Suppressor macrophage treated with lipopolysaccharide for 1 hour (primary cell): ENCODE measurements at regions not wholly inside any gene's neighbourhood (a gene's known extent, or its start where the extent isn't known, plus 50 kb on each side); places are given as distances from the start of the nearest gene placed in this dataset.
A peak's percentile ranks its signal among the peaks of the same experiment; 100 is the strongest.

Source experiments
- DNase-seq, 3 donors: peaks; one replicate each; pipeline ENCODE4 v3.0.0-alpha.2; 2020 to 2022

DNA sequence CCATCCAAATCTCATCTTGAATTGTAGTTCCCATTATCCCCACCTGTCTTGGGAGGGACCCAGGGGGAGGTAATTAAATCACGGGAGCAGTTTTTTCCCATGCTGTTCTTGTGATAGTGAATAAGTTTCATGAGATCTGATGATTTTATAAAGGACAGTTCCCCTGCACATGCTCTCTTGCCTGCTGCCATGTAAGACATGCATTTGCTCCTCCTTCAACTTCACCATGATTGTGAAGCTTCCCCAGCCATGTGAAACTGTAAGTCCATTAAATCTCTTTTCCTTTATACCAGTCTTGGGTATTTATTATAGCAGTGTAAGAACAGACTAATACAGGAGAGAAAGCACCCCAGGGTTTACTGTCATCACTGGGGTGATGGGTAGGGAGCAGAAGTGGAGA is 220.4 kb upstream of the NUDT4 start:
- no peak for DNase-seq

DNA sequence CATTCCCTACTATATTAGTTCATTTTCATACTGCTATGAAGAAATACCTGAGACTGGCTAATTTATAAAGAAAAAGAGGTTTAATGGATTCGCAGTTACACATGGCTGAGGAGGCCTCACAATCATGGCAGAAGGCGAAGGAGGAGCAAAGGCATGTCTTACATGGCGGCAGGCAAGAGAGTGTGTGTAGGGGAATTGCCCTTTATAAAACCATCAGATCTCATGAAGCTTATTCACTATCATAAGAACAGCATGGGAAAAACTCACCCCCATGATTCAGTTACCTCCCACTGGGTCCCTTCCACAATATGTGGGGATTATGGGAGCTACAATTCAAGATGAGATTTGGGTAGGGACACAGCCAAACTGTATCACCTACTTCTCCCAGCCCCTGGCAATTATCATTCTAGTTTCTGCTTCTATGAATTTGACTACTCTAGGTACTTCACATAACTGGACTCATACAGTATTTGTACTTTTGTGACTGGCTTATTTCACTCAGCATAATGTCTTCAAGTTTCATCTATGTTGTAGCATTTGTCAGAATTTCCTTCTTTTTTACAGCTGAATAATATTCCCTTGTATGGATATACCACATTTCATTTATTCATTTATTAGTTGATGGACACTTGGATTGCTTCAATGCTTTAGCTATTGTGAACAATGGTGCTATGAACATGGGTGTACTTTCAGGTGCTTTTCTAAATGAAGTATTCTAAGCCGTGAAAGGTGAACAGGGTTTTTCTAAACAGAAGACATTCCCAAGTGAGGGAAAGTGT is 219.5 kb upstream of the NUDT4 start:
- no peak for DNase-seq

DNA sequence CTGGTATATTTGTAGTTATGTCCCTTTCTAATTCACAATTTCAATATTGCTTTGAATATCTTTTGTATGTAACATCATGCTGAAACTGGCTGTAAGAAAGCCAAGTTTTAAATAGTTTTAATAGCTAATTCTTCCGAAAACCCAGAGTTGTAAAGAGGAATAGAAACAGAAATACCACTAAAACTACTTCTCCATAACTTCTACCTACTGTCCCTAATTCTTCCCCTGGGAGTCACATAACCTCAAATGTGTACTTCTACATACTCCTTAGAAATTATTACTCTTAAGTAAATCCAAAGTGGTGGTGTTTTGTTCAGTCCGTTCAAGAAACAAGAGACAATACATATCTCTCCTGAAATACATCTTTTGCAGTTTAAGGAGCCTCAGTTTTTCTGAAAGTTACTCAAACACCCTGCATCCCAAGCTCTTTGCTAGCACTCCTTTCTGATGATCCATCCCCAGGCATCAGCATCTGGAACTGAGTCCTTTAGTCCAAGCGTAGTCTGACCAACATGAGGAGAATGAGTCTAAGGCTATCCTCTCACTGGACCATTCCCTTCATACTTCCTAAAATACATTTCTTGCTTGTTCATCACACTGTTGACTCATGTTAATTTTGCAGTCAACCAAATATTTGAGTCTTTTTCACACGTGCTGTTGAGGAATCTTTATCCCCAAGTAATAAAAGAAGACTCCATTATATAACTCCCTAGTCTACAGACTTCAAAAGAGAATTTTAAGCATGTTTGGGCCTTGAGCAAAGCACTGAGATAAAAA is 214.3 kb upstream of the NUDT4 start:
- DNase-seq, result peak in 2 of 3 donors; percentile 51 to 69

DNA sequence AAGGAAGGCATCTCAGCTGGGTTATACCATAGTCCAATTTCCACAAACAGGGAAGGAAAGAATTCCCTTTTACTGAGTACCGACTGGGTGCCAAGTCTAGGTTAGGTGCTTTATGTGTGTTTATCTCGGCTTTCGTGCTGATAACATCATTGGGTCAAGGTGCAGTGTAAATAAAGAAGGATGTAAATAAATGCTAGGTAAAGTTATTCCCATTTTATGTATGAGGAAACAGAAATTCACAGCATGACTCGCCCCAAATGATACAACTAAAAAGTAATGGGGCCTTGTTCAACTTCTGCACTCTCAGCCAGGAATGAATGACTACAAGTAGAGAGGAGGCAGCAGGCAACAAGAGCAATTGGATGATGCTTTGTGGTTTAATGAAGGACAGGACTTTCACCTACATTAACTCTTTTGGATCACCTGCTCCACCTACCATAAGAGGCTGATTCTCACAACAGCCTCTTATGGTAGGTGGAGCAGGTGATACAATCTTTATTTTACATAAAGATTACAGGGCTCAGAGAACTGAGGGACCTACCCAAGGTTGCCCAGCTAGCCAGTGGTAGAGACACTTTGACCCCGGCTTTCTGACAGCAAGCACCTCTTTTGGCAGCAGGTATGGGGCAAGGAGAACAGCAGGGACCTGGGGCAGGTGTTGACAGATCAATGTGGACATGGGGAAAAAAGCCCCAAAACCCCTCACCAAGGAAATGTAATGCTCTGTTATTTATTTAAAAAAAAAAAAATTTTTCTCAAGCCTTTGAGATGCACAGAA is 213.4 kb upstream of the NUDT4 start:
- DNase-seq, result no peak

DNA sequence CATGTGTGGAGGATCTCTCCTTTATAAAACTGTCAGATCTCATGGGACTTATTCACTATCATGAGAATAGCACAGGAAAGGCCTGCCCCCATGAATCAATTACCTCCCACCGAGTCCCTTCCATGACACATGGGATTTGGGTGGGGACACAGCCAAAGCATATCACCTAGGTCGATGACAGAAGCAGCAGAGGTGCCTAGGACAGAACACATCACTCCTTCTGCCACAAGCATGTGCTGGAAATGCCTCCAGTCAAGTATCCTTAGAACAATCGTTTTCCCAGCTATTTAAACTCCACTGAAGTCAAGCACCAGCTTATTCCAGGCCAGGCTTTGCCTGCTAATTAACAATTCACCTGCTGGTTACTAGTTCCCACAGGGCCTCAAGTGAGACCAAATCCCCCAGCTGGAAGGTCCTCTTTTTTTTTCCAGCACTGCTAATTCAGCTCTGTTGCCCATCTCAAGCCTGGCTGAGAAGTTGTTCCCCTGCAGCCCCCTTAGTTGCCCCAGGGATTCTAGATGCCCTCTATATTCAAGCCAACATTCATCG is 212.3 kb upstream of the NUDT4 start:
- DNase-seq, result no peak

DNA sequence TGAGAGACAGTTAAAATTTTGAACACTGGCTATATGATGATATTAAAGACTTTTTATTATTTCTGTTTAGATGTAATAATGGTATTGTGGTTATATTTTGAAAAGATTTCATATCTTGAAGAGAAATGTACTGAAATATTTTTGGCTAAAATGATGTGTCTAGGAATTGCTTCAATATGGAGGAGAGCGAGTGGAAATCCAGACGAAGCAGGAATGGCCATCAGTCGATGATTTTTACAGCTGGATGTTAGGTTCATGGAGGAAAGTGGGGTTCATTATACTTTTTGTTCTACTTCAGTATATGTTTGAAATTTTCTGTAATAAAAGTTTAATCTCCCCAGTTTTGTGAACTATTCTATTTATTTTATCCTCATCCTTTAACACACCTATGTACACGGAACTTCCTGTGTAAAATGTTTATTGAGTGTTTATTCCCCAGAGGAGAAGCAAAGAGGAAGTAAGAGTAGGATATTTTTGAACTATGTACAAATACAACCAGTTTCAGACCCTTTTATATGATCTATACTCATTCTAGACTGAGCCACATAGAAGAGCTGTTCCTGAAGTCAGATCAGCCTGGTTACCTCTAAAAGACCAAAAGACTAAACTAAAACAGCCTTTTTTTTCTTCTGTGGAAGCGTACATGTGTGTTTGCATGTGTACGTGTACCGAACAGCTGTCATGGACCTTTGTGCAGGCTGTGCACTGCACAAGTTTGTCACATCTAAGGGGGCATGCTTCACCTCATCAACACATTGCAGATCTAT is 211.0 kb upstream of the NUDT4 start:
- no peak for DNase-seq

DNA sequence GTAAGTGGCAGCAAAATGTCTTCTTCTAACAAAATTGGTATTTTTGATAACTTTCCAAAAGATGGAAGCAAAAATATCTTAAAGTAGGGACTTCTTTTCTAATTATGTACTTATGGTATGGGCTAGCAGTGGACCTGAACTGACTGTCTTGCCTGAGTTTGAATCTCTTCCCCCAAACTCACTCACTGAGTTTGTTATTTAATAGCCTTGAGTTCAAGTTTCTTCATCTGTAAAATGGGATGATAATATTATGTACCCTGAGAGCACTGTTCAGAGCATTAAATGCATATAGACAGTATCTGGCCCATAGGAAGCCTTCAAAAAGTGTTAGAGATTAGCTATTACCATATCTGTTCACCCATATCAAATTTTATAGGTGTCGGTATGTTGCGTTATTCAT is 210.4 kb upstream of the NUDT4 start:
- DNase-seq, result no peak

DNA sequence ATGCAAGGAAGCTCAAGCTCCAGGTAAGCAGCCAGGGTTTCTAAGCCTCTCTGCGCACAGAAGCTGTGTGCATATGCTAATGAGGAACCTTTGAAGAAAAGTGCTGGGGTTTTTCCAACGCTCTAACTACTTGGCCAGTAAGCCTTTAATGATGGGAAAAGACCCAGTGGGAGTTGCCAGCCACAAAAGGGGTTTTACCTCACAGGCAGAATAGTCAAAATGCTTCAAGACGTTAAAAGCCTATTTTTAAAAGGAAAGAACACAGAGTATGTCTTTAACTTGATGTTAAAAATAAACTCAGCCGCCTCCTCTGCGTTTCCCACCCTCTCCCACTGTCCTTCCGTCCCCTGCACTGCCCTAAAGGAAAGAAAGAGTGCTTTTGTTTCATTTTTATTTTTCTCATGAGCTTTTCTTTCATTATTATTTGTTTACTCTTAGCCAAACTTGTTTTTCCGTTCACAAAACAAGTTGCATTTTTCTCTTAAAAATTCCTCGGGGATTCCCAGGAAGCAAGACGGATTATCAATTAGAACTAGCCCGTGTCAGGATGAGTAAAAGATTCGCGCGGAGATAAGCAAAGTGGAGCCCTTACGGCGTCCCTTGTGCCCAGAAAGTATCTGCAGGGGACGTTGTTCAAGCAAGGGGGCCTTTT is 209.8 kb upstream of the NUDT4 start:
- DNase-seq, result peak; percentile 53 to 79 (median 61)

DNA sequence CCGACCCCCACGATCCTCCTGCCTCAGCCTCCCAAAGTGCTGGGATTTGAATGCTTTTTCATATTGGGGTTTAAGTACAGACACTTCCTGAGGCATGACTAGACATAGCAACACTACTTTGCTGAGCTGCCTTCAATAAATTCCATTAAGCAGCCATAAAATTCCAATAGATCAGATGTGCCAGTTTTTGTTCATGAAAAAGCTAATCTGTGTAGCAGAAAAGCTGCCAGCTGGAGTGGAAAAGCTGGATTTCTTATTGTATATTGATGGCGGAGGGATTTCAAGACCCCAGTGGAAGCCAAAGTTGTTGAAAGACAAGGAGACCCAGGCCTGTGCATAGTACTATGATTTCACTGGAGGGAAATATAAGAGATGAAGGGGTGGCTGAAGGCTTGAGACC is 209.0 kb upstream of the NUDT4 start:
- DNase-seq, result no peak

DNA sequence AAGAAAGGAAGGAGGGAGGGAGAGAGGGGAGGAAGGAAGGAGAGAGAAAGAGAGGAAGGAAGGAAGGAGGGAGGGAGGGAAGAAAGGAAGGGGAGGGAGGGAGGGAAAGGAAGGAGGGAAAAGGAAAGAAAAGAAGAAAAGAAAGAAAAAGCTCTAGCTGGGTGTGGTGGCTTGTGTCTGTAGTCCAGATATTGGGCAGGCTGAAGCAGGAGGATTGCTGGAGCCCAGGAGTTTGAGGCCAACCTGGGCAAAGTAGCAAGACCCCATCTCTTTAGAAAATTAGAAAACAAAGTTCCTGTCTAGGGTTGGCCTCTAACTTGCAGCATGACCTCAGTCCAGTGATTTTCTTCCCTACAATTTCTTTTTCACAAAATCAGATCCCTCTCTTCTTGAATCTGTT is 208.2 kb upstream of the NUDT4 start:
- no peak for DNase-seq

DNA sequence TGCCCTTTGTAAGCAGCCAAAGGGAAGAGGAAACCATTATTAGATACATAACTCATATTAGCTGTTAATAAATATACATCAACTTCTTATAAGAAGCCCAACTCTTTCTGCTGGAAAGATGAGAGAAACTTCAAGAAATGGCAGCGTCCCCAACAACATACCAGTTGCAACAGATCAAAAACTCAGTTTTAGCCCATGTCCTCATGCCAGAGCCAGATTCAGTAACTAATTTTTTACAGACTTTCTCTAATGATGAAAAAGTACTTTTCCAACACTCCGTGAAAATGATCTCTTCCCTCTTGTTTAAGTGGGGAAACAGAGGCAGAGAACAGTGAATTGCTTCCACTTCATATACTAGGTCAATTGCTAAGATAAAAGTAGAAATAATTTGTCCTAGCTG is 206.8 kb upstream of the NUDT4 start:
- DNase-seq, result no peak

DNA sequence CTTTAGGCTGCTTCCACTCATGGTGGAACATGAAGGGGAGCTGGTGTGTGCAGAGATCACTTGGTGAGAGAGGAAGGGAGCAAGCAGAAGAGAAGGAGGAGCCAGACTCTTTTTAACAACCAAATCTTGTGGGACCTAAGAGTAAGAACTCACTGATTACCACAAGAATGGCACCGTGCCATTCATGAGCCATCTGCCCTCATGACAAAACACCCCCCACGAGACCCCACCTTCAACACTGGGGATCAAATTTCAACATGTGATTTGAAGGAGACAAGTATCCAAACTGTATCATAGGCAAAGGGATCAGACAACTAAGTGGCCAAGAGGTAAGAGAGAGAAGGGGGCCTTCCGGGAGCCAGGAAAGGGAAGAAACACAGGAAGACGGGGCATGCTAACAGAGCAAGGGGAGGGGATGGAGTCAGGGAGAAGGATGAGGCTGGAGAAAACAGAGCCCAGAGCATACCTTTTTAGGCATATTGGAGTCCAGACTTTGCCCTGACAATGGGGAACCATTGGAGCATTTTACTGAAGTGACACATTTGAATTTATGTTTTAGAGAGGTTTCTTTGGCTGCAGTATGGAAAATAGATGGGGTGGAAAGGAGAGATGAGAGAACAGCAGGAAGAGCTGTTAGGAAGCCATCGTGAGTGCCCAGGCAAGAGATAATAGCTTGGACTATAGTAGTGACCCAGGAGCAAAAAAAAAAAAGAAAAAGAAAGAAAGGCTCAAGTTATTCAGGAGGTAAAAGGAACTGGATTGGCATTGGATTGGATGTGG is 204.4 kb upstream of the NUDT4 start:
- no peak for DNase-seq

DNA sequence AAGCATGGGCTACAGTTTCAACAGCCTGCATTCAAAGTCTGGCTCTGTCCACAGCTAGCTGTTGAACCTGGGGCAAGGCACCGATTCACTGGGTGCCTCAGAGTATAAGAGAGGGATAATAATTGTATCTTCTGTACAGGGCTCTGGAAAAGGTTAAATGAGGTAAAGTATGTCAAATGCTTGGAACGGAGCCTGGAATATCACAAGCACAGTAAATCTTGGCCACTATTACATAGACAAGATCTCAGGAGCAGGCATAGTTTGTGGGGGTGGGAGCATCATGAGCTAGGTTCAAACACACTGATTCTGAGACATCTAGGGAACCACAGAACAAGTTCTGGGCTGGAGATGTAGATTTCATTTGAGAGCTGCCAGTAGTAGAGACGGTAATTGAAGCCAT is 203.7 kb upstream of the NUDT4 start:
- no peak for DNase-seq

DNA sequence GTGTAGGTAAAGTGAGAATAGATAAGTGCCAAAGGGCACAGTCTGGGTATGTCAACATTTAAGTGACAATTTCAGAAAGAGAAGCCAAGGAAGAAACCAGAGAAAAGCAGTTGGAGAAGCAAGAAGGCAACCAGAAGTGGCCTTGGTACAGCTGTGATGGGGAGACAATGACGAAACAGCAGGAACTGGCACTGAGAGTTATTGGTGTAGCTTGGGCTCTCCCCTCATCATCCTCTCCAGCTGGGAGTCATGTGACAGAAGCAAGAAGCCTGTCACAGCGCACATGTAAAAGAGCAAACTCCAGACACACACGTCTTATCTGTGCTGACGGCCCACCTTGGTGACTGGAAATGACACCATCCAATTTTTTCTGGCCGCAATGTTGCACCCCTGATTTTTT is 203.3 kb upstream of the NUDT4 start:
- peak in 2 of 3 donors; percentile 23 to 27 for DNase-seq

DNA sequence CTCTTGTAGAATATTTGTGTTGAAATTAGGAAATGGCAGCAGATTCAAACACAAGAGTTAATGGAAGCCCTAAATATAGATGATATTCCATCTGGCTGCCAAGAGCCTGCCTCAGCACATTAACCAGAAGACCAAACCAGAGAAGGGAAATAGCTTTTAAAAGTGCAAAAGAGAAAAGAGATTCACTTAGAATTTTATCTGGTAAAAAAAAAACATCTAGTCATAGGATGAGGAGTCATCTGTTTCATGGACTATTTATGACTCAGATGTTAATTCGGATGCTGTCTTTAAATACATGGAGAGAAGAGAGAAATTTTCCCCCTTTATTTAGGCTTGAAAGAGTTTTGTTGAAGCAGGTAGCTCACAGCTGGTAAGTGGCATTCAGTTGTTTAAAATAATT is 201.6 kb upstream of the NUDT4 start:
- peak in 2 of 3 donors; percentile 66 to 78 for DNase-seq

DNA sequence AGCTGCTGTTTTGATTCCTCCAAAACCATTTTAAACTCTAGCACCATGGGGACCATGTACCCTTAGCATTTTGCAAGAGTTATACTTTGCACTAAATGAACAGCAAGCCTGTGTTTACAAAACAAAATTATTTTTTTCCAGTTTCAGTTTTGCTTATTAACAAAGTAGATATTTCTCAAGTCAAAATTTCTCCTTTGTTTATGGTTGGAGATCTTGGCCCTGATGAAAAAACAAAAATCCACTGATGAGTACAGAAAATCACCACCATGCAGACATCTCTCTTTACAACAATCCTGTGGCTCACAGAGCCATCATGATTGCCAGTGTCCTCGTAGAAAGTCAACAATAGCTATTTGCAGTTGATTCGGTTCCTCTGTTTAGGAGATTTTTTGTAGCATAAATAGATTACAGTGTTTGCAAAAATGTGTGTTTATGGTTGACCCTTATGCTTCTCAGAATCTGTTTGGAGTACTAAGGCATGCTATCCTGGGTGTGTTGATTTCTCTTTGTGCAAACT is 201.1 kb upstream of the NUDT4 start:
- DNase-seq, result no peak

DNA sequence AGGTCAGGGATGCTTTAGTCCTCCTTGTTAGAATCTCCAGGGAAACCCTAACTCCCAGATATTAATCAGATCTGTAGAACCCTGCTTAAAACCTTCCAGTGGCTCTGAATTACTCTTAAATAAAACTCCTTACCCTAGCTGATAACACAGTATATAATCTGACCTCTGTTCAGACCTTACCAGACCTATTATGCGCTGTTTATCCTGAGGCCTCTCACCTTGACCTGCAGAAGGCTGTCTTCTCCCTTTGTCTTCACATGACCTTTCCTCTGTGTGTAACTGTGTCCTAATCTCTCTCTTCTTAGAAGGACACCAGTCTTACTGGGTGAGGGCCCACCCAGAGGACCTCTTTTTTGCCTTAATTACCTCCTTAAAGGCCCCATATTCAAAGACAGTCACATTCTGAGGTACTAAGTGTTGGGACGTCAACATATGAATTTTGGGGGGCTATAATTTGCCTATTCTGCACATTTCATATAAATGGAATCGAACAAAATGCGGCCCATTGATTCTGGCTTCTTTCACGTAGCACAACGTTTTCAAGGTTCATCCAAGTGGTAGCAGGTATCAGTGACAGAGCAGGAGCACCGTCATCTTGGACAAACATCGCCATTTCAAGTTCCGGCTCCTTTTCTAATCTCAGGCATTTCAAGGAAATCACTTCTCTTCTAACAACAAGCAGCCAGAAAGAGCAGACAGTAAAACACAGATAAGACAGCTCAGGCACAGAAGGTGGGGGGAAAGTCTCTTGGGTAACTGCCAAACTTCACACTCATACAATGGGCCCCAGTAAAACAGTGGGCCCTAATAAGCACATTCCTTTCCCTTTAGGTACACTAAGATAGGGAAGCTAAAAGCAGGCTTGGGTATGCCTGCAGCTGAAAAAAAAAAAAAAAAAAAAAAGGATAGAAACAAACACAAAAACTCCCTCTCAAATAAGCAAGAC is 200.2 kb upstream of the NUDT4 start:
- DNase-seq, result no peak

DNA sequence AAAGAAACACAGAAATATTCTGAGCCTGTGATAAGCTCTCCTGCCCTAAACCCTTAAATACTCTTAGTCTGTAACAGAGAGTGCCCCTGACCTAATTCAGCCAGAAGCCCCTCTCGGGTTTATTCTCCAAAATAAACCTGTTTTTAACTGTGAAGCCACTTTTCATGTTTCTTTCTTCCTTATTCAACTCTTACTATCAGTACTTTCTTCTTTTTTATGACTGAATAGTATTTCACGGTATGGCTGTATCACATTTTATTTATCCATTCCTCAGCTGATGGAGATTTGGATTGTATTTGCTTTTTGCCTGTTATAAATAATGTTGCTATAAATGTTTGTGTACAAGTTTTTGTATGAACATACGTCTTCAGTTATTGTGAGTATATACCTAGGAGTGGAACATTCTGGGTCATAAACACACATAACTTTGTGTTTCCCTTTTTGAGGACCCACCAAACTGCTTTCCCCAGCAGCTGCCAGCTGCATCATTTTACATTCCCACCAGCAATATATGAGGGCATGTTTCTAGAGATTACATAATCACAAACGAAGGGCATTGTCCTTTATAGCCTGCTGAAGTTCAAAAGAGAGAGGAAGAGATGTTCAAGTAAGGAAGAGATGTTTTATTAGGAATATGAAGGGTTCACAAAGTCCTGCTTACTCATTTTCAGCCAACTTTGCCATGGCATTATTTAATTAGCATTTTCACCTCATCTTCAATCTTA is 199.4 kb upstream of the NUDT4 start:
- no peak for DNase-seq

DNA sequence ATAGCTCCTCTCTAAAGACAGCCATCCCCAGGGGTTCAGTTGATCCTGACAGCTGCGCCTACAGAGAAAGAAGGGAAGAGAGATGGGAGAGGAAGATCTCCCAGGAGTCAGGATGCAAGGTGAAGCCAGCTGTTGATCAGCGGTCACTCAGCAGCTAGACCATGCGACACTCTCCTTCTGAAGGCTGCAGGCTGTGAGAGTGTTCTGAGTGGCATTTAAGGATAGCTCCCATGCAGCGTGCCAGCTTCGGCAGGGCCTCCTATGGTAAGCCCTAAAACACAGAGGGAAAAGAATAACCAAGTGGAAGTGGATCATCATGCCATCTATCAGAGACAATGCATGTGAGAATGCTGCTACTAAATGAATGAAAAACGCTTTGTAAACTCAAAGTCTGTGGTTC is 197.9 kb upstream of the NUDT4 start:
- no peak for DNase-seq
